PC-3 (cell line): ENCODE measurements at regions not wholly inside any gene's neighbourhood (a gene's known extent, or its start where the extent isn't known, plus 50 kb on each side); places are given as distances from the start of the nearest gene placed in this dataset.

Source experiments
- ATAC-seq: fragments of 200-7000 bp; cut with Tn5 transposase; 2 replicates; pipeline ENCODE4 v1.9.1; 2020; ENCODE audit warnings: mild to moderate bottlenecking, moderate library complexity
- BruUV-seq: library from RNA; stranded (reverse); fragments of 400-500 nt; replicated peaks from 2 replicates; lab custom pipeline; 2021; lab: Mats Ljungman, UMichigan
- CTCF ChIA-PET: fragments of 300-600 bp; sonication (Branson Sonifier 250); formaldehyde crosslinking; loops from one replicate; lab custom pipeline; 2022; ENCODE audit warnings: antibody characterized with exemption; lab: Charles Lee
- POLR2A ChIA-PET: fragments of 300-600 bp; sonication (Branson Sonifier 250); formaldehyde crosslinking; loops from one replicate; lab custom pipeline; 2022; ENCODE audit warnings: antibody characterized with exemption; ENCODE audit not compliant: unreplicated experiment; lab: Charles Lee
- DNase-seq: peaks from one replicate; pipeline ENCODE4 v3.0.0-alpha.2; 2015
- H2AFZ ChIP-seq: fragments of 300-600 bp; sonication (generic); 2 replicates; pipeline ENCODE4 v1.6.0; 2016; ENCODE audit warnings: antibody characterized with exemption, low read length
- H3F3A ChIP-seq: fragments of 300-600 bp; sonication (generic); one replicate; pipeline ENCODE4 v1.6.0; 2017; ENCODE audit warnings: antibody characterized with exemption, low read length, control low read depth, mild to moderate bottlenecking; ENCODE audit not compliant: unreplicated experiment
- H3K27ac ChIP-seq: fragments of 300-600 bp; sonication (generic); 2 replicates; pipeline ENCODE4 v1.5.1; 2016; ENCODE audit warnings: mild to moderate bottlenecking, low read length
- H3K27me3 ChIP-seq: fragments of 300-600 bp; sonication (generic); 2 replicates; pipeline ENCODE4 v1.6.1; 2016; ENCODE audit warnings: low read length, mixed read lengths
- H3K36me3 ChIP-seq: fragments of 300-600 bp; sonication (generic); 2 replicates; pipeline ENCODE4 v1.6.1; 2016; ENCODE audit warnings: low read depth, mixed run types, low read length, mixed read lengths
- H3K4me1 ChIP-seq: fragments of 300-600 bp; sonication (generic); 2 replicates; pipeline ENCODE4 v1.5.1; 2016; ENCODE audit warnings: low read length; ENCODE audit not compliant: insufficient read depth
- H3K4me2 ChIP-seq: fragments of 300-600 bp; sonication (generic); 2 replicates; pipeline ENCODE4 v1.6.0; 2016; ENCODE audit warnings: low read length
- H3K4me3 ChIP-seq: fragments of 300-600 bp; sonication (generic); 2 replicates; pipeline ENCODE4 v1.5.1; 2016; ENCODE audit warnings: mild to moderate bottlenecking, low read length, mixed read lengths
- H3K79me2 ChIP-seq: fragments of 300-600 bp; sonication (generic); 2 replicates; pipeline ENCODE4 v1.6.1; 2017; ENCODE audit warnings: low read length, mixed read lengths
- H3K9ac ChIP-seq: fragments of 300-600 bp; sonication (generic); 2 replicates; pipeline ENCODE4 v1.6.0; 2016; ENCODE audit warnings: mild to moderate bottlenecking, low read length
- H3K9me2 ChIP-seq: fragments of 300-600 bp; sonication (generic); replicated peaks from 2 replicates; pipeline ENCODE4 v1.6.1; 2016; ENCODE audit warnings: mixed run types, low read length, mixed read lengths
- H3K9me3 ChIP-seq: fragments of 300-600 bp; sonication (generic); 2 replicates; pipeline ENCODE4 v1.6.1; 2016; ENCODE audit warnings: low read length, mixed read lengths
- H4K20me1 ChIP-seq: fragments of 300-600 bp; sonication (generic); 2 replicates; pipeline ENCODE4 v1.6.1; 2016; ENCODE audit warnings: low read length, mixed read lengths
- CTCF ChIP-seq: fragments of 300-600 bp; sonication (generic); conservative IDR thresholded peaks from 2 replicates; pipeline ENCODE4 v1.5.1; 2017; ENCODE audit warnings: antibody characterized with exemption, low read depth, mild to moderate bottlenecking, low read length
- EZH2 ChIP-seq: fragments of 300-600 bp; sonication (generic); IDR thresholded peaks from one replicate; pipeline ENCODE4 v1.6.1; 2017; ENCODE audit warnings: antibody characterized with exemption, mild to moderate bottlenecking, low read length; ENCODE audit not compliant: unreplicated experiment
- EZH2phosphoT487 ChIP-seq: fragments of 300-600 bp; sonication (generic); IDR thresholded peaks from 2 replicates; pipeline ENCODE4 v1.6.1; 2018; ENCODE audit warnings: mild to moderate bottlenecking, antibody characterized with exemption, low read length, borderline replicate concordance
- intact Hi-C: fragments of 100-400 bp; cut with micrococcal nuclease; formaldehyde crosslinking; loops from 2 replicates; pipeline ENCODE4 v1.9.0; 2023

- DNase-seq (no peak), ATAC-seq (no peak)
- BruUV-seq = no TSS peak
- Histone ChIP-seq H4K20me1 (no peaks in the 10 kb centered on the region), H3K4me1 (peaks cover 24% of the 10 kb centered on the region), H3K79me2 (no peaks in the 10 kb centered on the region), H3K4me2 (no peak overlapping the region), H3K36me3 (no peaks in the 10 kb centered on the region), H3F3A (no peaks in the 10 kb centered on the region), H3K27me3 (no peaks in the 10 kb centered on the region), H3K9ac (no peak overlapping the region), H2AFZ (no peak overlapping the region), H3K27ac (no peak overlapping the region), H3K9me2 (no peaks in the 10 kb centered on the region), H3K9me3 (no peaks in the 10 kb centered on the region), H3K4me3 (no peak overlapping the region)
- ChIA-PET CTCF (no interaction called here), POLR2A (no interaction called here)
- intact Hi-C loops = no loop called here
- no peak for TF ChIP-seq EZH2
- no peak for TF ChIP-seq EZH2phosphoT487
- no peak for TF ChIP-seq CTCF
Measured at GRCh38 chr6:3513416-3513815, 56.6 kb upstream of the SLC22A23 start.

DNA sequence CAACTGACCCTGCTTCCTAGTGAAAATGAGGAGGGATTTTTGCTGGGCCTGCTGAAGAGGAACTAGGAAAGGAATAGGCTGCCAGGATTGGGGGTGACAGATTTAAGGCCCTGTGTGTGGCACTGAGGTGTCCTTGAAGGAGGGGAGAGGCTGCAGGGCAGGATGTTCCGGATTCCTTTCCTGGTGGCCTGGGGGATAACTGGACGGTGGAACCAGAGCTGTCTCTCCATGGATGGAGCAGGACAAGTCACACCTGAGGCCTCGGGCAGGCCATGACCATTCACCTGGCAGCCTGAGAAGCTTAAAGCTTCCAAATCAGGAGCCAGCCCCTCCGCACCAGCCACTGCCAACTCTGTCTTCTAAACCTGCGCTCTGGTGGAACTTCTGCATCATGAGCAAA is 56.0 kb upstream of the SLC22A23 start:
- Histone ChIP-seq H3K36me3 (no peaks in the 10 kb centered on the region), H3K79me2 (no peaks in the 10 kb centered on the region), H3K9me2 (no peaks in the 10 kb centered on the region), H3K4me2 (no peak overlapping the region), H3K4me1 (peaks cover 18% of the 10 kb centered on the region), H3K27ac (no peak overlapping the region), H3K27me3 (no peaks in the 10 kb centered on the region), H4K20me1 (no peaks in the 10 kb centered on the region), H3K9me3 (no peaks in the 10 kb centered on the region), H3K4me3 (no peak overlapping the region), H2AFZ (no peak overlapping the region), H3K9ac (no peak overlapping the region), H3F3A (no peaks in the 10 kb centered on the region)
- no peak for DNase-seq
- TF ChIP-seq EZH2phosphoT487 (no peak), EZH2 (no peak), CTCF (no peak)
- POLR2A ChIA-PET = no interaction called here
- ATAC-seq = no peak
- no TSS peak for BruUV-seq
- CTCF ChIA-PET = no interaction called here
- intact Hi-C loops = no loop called here

GRCh38 chr6:3510617-3511016 is 53.8 kb upstream of the SLC22A23 start:
- TF ChIP-seq EZH2phosphoT487 (no peak), EZH2 (no peak), CTCF (no peak)
- H2AFZ ChIP-seq = no peak overlapping the region
- H3K79me2 ChIP-seq = no peaks in the 10 kb centered on the region
- intact Hi-C loops = no loop called here
- H3K9me3 ChIP-seq = no peaks in the 10 kb centered on the region
- H3K4me1 ChIP-seq = peaks cover 12% of the 10 kb centered on the region
- no peak overlapping the region for H3K4me2 ChIP-seq
- H3K4me3 ChIP-seq = no peak overlapping the region
- DNase-seq (no peak), ATAC-seq (no peak)
- H4K20me1 ChIP-seq = no peaks in the 10 kb centered on the region
- H3K9me2 ChIP-seq = no peaks in the 10 kb centered on the region
- ChIA-PET CTCF (interaction anchor here (0.6 kb wide), 1 partner anchor 38 kb away, joined by 3 read pairs; no protein-coding TSS in a partner anchor), POLR2A (no interaction called here)
- no peaks in the 10 kb centered on the region for H3F3A ChIP-seq
- no peak overlapping the region for H3K9ac ChIP-seq
- H3K27ac ChIP-seq = no peak overlapping the region
- no peaks in the 10 kb centered on the region for H3K36me3 ChIP-seq
- no TSS peak for BruUV-seq
- no peaks in the 10 kb centered on the region for H3K27me3 ChIP-seq
